ENCODE measurements at regions not wholly inside any gene's neighbourhood (a gene's known extent, or its start where the extent isn't known, plus 50 kb on each side); places are given as distances from the start of the nearest gene placed in this dataset.
"Not testable (repeated sequence)": the region's sequence is repeated elsewhere in the genome, so short reads cannot be mapped to it uniquely, and the experiment has no call there.

DNA sequence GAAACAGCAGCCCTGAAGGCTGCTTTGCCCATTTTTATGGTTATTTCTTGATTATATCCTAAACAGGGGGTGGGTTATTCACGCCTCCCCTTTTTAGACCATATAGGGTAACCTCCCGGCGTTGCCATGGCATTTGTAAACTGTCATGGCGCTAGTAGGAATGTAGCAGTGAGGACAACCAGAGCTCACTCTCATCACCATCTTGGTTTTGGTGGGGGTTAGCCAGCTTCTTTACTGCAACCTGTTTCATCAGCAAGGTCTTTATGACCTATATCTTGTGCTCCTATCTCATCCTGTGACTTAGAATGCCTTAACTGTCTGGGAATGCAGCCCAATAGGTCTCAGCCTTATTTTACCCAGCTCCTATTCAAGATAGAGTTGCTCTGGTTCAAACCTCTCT is 136.2 kb downstream of the DIRAS2 start:
- not testable (repeated sequence) for DNase-seq (ENCODE audit: low read depth, low spot score)

DNA sequence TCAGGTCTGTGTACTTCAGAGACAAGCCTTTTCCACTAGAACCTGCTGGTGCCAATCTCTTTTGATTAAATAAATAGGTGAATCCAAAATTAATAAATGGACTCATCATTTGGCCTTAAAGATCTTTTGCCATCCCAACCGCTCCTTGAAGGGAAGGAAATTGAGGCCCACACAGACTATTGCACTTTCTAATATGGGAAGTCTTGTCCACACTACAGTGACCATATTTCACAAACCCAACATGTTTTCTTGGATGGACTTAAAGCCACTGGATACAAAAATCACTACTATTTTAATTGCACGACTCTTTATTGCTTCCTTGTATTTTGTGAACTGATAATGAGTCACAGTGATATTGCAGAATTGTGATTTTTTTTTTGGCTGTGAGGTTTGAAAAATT is 135.0 kb downstream of the DIRAS2 start:
- no peak for DNase-seq (ENCODE audit: low read depth, low spot score)

GRCh38 chr9:90508940-90509339 is 133.7 kb downstream of the DIRAS2 start:
- DNase-seq (ENCODE audit: low read depth, low spot score), result no peak

DNA sequence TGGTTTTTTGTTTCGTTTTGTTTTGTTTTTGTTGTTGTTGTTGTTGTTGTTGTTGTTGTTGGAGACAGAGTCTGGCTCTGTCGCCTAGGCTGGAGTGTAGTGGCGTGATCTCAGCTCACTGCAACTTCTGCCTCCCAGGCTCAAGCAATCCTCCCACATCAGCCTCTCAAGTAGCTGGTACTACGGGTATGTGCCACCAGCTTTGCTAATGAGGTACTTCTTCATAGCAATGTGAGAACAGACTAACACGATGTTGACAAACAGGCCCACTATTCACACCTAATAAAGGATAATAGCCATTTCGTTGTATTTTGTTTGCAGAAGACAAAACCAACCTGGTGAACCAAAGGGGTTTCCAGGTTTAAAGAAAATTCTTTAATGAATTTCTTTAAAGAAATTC is 130.9 kb downstream of the DIRAS2 start:
- no peak for DNase-seq (ENCODE audit: low read depth, low spot score)

DNA sequence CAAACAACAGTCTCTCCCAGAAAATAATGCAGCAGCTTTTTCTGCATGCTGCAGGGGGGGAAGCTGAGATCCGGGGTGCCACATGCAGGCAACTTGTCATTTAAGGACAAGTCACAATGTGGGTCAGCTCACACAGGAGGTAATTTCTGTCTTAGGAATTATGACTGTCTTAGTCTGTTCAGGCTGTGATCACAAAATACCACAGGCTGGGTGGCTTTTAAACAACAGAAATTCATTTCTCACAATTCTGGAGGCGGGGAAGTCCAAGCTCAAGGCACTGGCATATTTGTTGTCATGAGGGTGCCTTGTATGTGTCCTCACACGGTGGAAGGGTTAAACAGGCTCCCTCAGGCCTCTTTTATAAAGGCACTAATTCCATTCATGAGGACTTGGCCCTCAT is 127.7 kb downstream of the DIRAS2 start:
- no peak for DNase-seq (ENCODE audit: low read depth, low spot score)

- DNase-seq (ENCODE audit: low read depth, low spot score), result no peak
These were observed 127.1 kb downstream of the DIRAS2 start for GRCh38 chr9:90515510-90515909.

DNA sequence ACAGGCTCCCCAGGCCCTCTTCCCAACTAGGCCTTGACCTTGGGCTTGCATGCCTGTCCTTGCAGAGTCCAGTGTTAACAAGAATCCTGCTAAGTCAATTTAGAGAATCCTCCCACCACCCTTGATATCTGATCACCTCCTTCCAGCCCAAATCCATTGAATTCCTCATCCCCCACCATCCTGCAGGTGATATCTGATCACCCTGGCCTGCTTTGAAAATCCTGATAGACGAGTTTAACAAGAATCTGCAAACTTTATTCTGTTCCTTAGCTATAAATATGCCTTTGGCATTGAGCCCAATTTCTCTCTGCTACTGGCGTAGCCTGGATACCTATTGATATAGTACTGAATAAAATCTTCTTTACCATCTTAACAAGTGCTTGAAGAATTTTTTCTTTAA is 125.5 kb downstream of the DIRAS2 start:
- DNase-seq (ENCODE audit: low read depth, low spot score), result no peak

DNA sequence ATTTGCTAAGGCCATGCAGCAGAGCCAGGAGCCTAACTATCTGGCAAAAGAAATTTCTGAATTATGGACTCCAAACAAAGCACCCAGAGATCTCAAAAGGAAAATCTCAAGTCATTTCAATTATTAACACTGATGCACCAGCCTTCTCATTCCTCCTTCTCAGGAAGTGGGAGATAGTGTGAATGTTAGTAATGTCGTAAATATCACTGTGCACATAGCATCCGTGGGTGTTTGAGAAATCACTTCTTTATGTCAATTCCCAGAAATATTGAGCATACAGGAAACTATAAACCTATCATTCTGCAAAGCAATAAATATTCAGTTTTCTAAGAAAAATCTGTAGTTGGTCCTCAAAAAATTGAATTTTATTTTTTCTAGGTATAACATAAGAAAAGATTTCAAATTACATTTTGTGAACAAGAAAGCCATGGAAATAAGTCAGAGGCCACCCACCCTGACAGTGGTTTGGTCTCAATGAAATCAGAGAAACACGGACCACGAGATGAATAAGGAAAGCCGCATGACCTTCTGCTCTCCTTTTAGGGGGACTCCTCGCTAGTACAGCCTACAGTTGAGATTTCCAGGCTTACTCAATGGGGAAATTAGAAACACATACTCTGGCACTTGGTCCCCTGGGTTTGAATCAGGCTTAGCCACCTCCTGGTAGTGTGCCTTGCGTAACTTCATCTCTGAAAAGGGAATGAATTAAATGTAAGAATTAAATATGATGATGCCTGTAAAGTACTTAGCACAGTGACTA is 120.6 kb downstream of the DIRAS2 start:
- DNase-seq (ENCODE audit: low read depth, low spot score), result no peak

DNA sequence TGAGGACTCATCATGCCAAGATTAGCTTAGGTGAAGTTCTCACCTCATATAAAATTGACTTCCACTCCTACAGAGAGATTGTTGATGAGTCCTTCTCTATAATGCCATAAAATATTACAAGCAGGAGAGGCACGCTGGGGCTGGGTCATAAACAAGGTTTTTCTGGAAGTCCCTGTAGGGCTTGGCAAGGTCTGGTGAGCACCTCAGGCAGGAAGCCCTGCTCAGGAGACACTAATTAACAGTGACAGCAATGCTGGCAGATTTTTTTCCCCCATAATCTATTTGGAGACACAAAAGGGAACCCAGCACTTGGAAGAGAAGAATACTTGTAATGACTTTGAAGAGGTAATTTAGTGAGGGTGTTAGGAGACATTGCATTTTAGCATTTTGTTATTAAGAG is 118.7 kb downstream of the DIRAS2 start:
- DNase-seq (ENCODE audit: low read depth, low spot score), result no peak

- no peak for DNase-seq (ENCODE audit: low read depth, low spot score)
These were observed 116.2 kb downstream of the DIRAS2 start for GRCh38 chr9:90526386-90526785.

DNA sequence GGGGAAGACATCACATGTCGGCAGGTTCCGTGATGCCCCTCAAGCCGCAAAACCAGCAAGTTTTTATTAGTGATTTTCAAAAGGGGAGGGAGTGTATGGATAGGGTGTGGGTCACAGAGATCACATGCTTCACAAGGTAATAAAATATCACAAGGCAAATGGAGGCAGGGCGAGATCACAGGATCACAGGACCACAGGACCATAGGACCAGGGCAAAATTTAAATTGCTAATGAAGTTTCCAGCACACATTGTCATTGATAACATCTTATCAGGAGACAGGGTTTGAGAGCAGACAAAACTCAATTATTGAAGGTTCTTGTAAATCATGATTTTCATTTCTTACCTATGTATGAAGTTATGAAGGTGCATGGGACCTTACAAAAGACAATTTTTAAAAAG is 106.5 kb downstream of the DIRAS2 start:
- not testable (repeated sequence) for DNase-seq (ENCODE audit: low read depth, low spot score)

DNA sequence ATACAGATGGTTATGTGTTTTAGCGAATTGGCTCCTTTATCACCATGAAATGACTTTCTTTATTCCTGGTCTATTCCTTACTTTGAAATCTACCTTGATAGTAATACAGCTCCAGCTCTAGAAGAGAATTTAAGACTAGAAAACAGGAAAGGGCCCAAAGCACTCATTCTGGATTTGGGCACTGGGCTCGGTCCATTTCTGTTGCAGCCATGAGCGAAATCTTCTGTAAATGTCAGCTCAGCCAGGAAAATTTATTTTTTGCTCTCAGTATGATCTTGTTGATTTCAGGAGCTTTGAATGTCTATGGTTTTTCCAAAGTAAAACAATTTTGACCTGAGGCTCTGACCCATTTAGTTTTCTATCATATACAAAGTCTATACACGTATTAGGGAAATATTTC is 104.1 kb downstream of the DIRAS2 start:
- no peak for DNase-seq (ENCODE audit: low read depth, low spot score)

- no peak for DNase-seq (ENCODE audit: low read depth, low spot score)
These were observed 103.3 kb downstream of the DIRAS2 start for GRCh38 chr9:90539286-90539685.

GRCh38 chr9:90540734-90541133 is 101.9 kb downstream of the DIRAS2 start:
- no peak for DNase-seq (ENCODE audit: low read depth, low spot score)

- DNase-seq (ENCODE audit: low read depth, low spot score), result no peak
These were observed 98.1 kb downstream of the DIRAS2 start for GRCh38 chr9:90544488-90544887.

DNA sequence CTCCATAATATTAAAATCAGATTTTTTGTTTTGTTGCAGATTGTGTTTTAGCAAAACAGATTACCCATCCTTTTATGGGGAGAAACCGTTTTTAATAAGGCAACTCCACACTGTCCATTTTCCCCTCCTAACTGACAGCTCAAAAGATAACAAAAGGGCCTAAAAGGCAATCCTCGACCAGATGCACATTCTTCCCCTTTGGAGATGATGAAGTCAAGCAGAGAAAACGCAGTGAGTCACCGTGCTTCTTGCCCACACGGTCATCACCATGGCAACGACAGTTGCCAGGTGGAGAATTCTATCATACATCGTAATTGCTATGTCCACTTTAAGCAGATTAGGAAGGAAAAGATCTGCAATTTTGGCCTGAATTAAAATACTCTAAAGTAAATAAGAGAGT is 96.4 kb downstream of the DIRAS2 start:
- peak; percentile 95 for DNase-seq (ENCODE audit: low read depth, low spot score)

GRCh38 chr9:90547896-90548295 is 94.7 kb downstream of the DIRAS2 start:
- no peak for DNase-seq (ENCODE audit: low read depth, low spot score)

- no peak for DNase-seq (ENCODE audit: low read depth, low spot score)
These were observed 90.3 kb downstream of the DIRAS2 start for GRCh38 chr9:90552317-90552716.

DNA sequence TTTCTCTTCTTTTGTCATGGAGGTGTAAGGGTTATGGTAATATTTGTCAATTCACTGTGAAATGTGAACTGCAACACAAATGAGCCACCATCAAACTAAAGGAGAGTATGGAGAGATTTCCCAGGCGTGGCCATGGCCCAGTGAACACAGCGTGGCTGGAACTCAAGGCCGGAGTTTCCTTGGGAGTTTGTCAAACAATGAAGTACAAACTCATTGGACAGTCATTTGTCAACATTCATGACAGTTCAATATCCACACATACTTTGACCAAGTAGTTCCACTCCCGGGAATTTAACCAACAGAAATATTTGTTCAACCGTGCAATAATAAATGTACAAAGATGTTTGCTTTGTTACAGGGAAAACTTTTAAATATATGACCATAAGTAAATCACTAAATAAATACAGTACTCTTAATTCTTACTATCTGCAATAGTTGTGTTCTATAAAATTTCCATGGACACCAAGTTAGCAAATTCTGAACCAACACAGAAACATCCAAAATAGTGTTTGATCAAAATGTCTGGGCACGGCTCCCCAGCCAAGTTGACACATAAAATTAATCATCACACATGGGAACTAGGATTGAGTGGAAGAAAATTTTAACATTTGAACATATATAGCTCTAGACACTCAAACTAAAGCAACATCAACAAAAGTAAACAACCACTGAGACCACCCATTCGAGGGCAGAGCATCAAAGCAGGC is 87.1 kb downstream of the DIRAS2 start:
- DNase-seq (ENCODE audit: low read depth, low spot score), result peak; percentile 7

DNA sequence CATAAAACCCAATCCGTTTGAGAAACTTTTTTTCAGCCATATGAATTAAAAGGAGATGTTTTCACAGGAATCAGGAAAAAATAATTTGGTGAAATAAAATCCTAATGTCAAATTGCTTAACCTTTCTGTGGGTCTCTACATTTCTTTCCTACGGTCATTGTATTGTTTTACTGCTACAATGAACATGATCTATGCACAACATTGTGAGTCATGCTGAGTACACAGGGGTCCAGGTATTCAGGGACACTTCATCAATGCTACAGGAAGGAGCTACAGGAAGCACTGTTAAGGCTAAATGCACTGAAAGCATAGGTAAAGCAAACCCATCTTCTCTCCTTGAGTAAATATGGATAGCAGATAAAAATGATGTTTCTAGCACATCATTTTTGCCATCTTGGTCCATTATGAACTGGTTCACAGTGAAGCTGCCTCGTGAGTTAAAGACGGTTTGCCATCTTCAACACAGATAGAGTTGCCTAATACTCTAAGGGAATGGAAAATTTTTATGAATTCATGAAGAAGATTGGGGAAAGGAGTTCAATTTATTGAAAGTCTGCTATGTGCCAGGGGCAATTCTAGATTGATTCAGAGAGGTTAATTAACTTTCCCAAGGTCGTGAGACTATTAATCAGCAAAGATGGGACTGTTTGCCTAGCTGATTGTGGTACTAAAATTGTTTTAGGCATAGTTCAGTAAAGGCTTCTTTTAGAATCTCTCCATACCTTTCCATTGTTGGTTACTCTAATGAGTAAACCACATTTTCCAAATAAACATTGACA is 85.5 kb downstream of the DIRAS2 start:
- no peak for DNase-seq (ENCODE audit: low read depth, low spot score)

GRCh38 chr9:90559075-90560073 is 83.2 kb downstream of the DIRAS2 start:
- DNase-seq (ENCODE audit: low read depth, low spot score), result peak; percentile 7
